ENCODE measurements at regions not wholly inside any gene's neighbourhood (a gene's known extent, or its start where the extent isn't known, plus 50 kb on each side); places are given as distances from the start of the nearest gene placed in this dataset.

GRCh38 chr3:109618766-109619378 lies 281.5 kb upstream of the DPPA4 start:
- Histone ChIP-seq H3K79me2 (no peaks in the 10 kb centered on the region), H3K4me2 (no peak overlapping the region), H3K9me2 (replicated peaks; ENCODE audit: insufficient read depth) (no peaks in the 10 kb centered on the region), H3K27ac (no peak overlapping the region), H3K4me3 (no peak overlapping the region), H3K9me3 (ENCODE audit: low read depth) (no peaks in the 10 kb centered on the region), H3K4me1 (ENCODE audit: insufficient read depth) (no peaks in the 10 kb centered on the region), H4K20me1 (ENCODE audit: insufficient read depth, poor library complexity, severe bottlenecking) (no peaks in the 10 kb centered on the region), H3K27me3 (no peaks in the 10 kb centered on the region), H3K36me3 (replicated peaks; ENCODE audit: insufficient read depth, low read depth) (no peaks in the 10 kb centered on the region), H2AFZ (no peak overlapping the region)
- DNase-seq (ENCODE audit: low spot score), result no peak
- TF ChIP-seq EZH2 (IDR thresholded peaks at IDR 0.05; ENCODE audit: borderline replicate concordance), result no peak
- TF ChIP-seq EZH2phosphoT487 (IDR thresholded peaks at IDR 0.05; ENCODE audit: low read depth, severe bottlenecking, unreplicated experiment), result no peak
- no peak for TF ChIP-seq CTCF (IDR thresholded peaks at IDR 0.05; ENCODE audit: poor library complexity)
- whole genome bisulfite sequencing (ENCODE audit: low lambda C conversion rate, missing lambda C conversion rate), result 75% methylated on average over 2 of the region's 2 CpGs

- Histone ChIP-seq H3K36me3 (replicated peaks; ENCODE audit: insufficient read depth, low read depth) (no peaks in the 10 kb centered on the region), H3K79me2 (no peaks in the 10 kb centered on the region), H3K9me2 (replicated peaks; ENCODE audit: insufficient read depth) (no peaks in the 10 kb centered on the region), H3K4me1 (ENCODE audit: insufficient read depth) (no peaks in the 10 kb centered on the region), H3K4me3 (no peak overlapping the region), H3K27me3 (no peaks in the 10 kb centered on the region), H4K20me1 (ENCODE audit: insufficient read depth, poor library complexity, severe bottlenecking) (no peaks in the 10 kb centered on the region), H3K27ac (no peak overlapping the region), H2AFZ (no peak overlapping the region), H3K4me2 (no peak overlapping the region), H3K9me3 (ENCODE audit: low read depth) (no peaks in the 10 kb centered on the region)
- TF ChIP-seq EZH2 (IDR thresholded peaks at IDR 0.05; ENCODE audit: borderline replicate concordance) (no peak), EZH2phosphoT487 (IDR thresholded peaks at IDR 0.05; ENCODE audit: low read depth, severe bottlenecking, unreplicated experiment) (no peak)
- no peak for DNase-seq (ENCODE audit: low spot score)
These were observed 294.6 kb upstream of the DPPA4 start for GRCh38 chr3:109631897-109632296.

GRCh38 chr3:109640146-109640652 lies 302.9 kb upstream of the DPPA4 start:
- WGBS (ENCODE audit: low lambda C conversion rate, missing lambda C conversion rate), result 64% methylated on average over 4 of the region's 4 CpGs
- no peak for DNase-seq (ENCODE audit: low spot score)
- H3K36me3 ChIP-seq (replicated peaks; ENCODE audit: insufficient read depth, low read depth), result no peaks in the 10 kb centered on the region
- H3K9me3 ChIP-seq (ENCODE audit: low read depth), result no peaks in the 10 kb centered on the region
- no peaks in the 10 kb centered on the region for H3K27me3 ChIP-seq
- no peak overlapping the region for H3K4me3 ChIP-seq
- no peaks in the 10 kb centered on the region for H3K9me2 ChIP-seq (replicated peaks; ENCODE audit: insufficient read depth)
- no peak overlapping the region for H2AFZ ChIP-seq
- H3K27ac ChIP-seq, result no peak overlapping the region
- no peaks in the 10 kb centered on the region for H3K4me1 ChIP-seq (ENCODE audit: insufficient read depth)
- TF ChIP-seq CTCF (IDR thresholded peaks at IDR 0.05; ENCODE audit: poor library complexity) (no peak), EZH2phosphoT487 (IDR thresholded peaks at IDR 0.05; ENCODE audit: low read depth, severe bottlenecking, unreplicated experiment) (no peak), EZH2 (IDR thresholded peaks at IDR 0.05; ENCODE audit: borderline replicate concordance) (no peak)
- H4K20me1 ChIP-seq (ENCODE audit: insufficient read depth, poor library complexity, severe bottlenecking), result no peaks in the 10 kb centered on the region
- H3K79me2 ChIP-seq, result no peaks in the 10 kb centered on the region
- no peak overlapping the region for H3K4me2 ChIP-seq

GRCh38 chr3:109642025-109642424 lies 304.7 kb upstream of the DPPA4 start:
- H4K20me1 ChIP-seq (ENCODE audit: insufficient read depth, poor library complexity, severe bottlenecking), result no peaks in the 10 kb centered on the region
- H3K27ac ChIP-seq, result no peak overlapping the region
- no peaks in the 10 kb centered on the region for H3K27me3 ChIP-seq
- no peak overlapping the region for H3K4me2 ChIP-seq
- no peaks in the 10 kb centered on the region for H3K4me1 ChIP-seq (ENCODE audit: insufficient read depth)
- TF ChIP-seq CTCF (IDR thresholded peaks at IDR 0.05; ENCODE audit: poor library complexity) (no peak), EZH2phosphoT487 (IDR thresholded peaks at IDR 0.05; ENCODE audit: low read depth, severe bottlenecking, unreplicated experiment) (no peak), EZH2 (IDR thresholded peaks at IDR 0.05; ENCODE audit: borderline replicate concordance) (no peak)
- no peaks in the 10 kb centered on the region for H3K36me3 ChIP-seq (replicated peaks; ENCODE audit: insufficient read depth, low read depth)
- no peak overlapping the region for H3K4me3 ChIP-seq
- no peak overlapping the region for H2AFZ ChIP-seq
- WGBS (ENCODE audit: low lambda C conversion rate, missing lambda C conversion rate), result 92% methylated on average over 1 of the region's 1 CpG
- H3K79me2 ChIP-seq, result no peaks in the 10 kb centered on the region
- H3K9me3 ChIP-seq (ENCODE audit: low read depth), result no peaks in the 10 kb centered on the region
- no peak for DNase-seq (ENCODE audit: low spot score)
- H3K9me2 ChIP-seq (replicated peaks; ENCODE audit: insufficient read depth), result no peaks in the 10 kb centered on the region
